A673 (cell line): ENCODE measurements at regions not wholly inside any gene's neighbourhood (a gene's known extent, or its start where the extent isn't known, plus 50 kb on each side); places are given as distances from the start of the nearest gene placed in this dataset.

Source experiments
- CTCF ChIP-seq: fragments of 300-800, 200-600 bp; sonication (generic); conservative IDR thresholded peaks from 2 replicates; pipeline ENCODE4 v1.5.1; 2017; ENCODE audit warnings: low read depth, mild to moderate bottlenecking, antibody characterized with exemption, low read length, moderate library complexity, mixed read lengths
- EZH2 ChIP-seq: fragments of 200-600 bp; sonication (generic); IDR thresholded peaks from 2 replicates; pipeline ENCODE4 v1.6.1; 2017; ENCODE audit warnings: borderline replicate concordance, low read depth, mild to moderate bottlenecking, mixed read lengths, antibody characterized with exemption, low read length; ENCODE audit not compliant: poor library complexity, severe bottlenecking

- TF ChIP-seq CTCF, result no peak
- TF ChIP-seq EZH2, result no peak
These were observed 165.9 kb downstream of the NRN1 start for GRCh38 chr6:5840734-5841390.
